ENCODE measurements at regions not wholly inside any gene's neighbourhood (a gene's known extent, or its start where the extent isn't known, plus 50 kb on each side); places are given as distances from the start of the nearest gene placed in this dataset.

DNA sequence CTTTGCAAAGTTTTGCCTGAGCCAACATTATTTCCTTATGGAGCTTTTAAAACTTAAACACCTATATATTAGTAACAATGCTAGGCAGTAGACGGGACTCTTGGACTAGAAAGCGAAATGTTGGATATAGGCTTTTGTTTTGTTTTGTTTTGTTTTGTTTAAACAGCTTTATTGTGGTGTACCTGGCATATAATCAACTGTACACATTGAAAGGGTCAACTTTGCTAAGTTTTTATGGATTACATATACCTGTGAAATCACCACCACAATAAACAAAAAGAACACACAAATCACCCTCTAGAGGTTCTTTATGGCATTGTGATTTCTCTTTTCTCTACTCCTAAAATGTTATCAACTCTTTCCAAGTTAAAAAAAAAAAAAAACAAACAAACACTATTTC, 184.9 kb upstream of the LNX1 start:
- no peaks in the 10 kb centered on the region for H3K27me3 ChIP-seq (ENCODE audit: insufficient read depth, low read depth, low read length)

DNA sequence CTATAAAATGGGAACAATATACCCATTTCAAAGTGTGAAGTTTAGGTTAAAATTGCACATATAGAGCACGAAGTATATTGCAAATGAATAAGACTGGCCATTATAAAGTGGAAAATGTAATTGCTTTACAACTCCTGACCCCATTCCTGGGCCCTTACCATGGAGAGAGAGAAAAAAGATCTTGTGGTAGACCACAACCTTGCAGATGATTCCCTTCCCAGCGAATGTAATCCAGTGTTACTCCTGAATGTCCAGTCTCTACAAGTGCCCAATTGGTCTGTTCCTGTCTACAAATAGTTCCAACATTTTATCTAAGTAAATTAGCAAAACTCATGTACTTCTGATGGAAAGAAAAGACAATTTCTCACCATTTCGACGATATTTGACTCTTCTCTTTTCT, 184.1 kb upstream of the LNX1 start:
- no peak overlapping the region for H3K27ac ChIP-seq (ENCODE audit: low read length)
- no peaks in the 10 kb centered on the region for H3K27me3 ChIP-seq (ENCODE audit: insufficient read depth, low read depth, low read length)
- no peaks in the 10 kb centered on the region for H3K9me2 ChIP-seq (ENCODE audit: insufficient read depth, low read length)
- H3K4me2 ChIP-seq (ENCODE audit: low read length), result no peak overlapping the region
- H3K79me2 ChIP-seq (replicated peaks; ENCODE audit: insufficient read depth, low read length), result no peaks in the 10 kb centered on the region
- H3K36me3 ChIP-seq (ENCODE audit: insufficient read depth, low read length), result no peaks in the 10 kb centered on the region
- H4K20me1 ChIP-seq (ENCODE audit: insufficient read depth), result no peaks in the 10 kb centered on the region
- H3K9ac ChIP-seq (ENCODE audit: low read length), result no peak overlapping the region
- no peaks in the 10 kb centered on the region for H3F3A ChIP-seq (ENCODE audit: insufficient read depth, low read length, poor library complexity, severe bottlenecking)
- H3K4me3 ChIP-seq (ENCODE audit: low read length), result no peak overlapping the region
- no peaks in the 10 kb centered on the region for H3K9me3 ChIP-seq (ENCODE audit: low read length)
- TF ChIP-seq, protein P1, sequence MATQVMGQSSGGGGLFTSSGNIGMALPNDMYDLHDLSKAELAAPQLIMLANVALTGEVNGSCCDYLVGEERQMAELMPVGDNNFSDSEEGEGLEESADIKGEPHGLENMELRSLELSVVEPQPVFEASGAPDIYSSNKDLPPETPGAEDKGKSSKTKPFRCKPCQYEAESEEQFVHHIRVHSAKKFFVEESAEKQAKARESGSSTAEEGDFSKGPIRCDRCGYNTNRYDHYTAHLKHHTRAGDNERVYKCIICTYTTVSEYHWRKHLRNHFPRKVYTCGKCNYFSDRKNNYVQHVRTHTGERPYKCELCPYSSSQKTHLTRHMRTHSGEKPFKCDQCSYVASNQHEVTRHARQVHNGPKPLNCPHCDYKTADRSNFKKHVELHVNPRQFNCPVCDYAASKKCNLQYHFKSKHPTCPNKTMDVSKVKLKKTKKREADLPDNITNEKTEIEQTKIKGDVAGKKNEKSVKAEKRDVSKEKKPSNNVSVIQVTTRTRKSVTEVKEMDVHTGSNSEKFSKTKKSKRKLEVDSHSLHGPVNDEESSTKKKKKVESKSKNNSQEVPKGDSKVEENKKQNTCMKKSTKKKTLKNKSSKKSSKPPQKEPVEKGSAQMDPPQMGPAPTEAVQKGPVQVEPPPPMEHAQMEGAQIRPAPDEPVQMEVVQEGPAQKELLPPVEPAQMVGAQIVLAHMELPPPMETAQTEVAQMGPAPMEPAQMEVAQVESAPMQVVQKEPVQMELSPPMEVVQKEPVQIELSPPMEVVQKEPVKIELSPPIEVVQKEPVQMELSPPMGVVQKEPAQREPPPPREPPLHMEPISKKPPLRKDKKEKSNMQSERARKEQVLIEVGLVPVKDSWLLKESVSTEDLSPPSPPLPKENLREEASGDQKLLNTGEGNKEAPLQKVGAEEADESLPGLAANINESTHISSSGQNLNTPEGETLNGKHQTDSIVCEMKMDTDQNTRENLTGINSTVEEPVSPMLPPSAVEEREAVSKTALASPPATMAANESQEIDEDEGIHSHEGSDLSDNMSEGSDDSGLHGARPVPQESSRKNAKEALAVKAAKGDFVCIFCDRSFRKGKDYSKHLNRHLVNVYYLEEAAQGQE (IDR thresholded peaks at IDR 0.05; ENCODE audit: borderline replicate concordance), result no peak
- no peak for TF ChIP-seq SMC3 (conservative IDR thresholded peaks at IDR 0.05; ENCODE audit: poor library complexity)
- no peak for TF ChIP-seq POLR2AphosphoS5 (IDR thresholded peaks at IDR 0.05)
- no peak for TF ChIP-seq TAF1 (IDR thresholded peaks at IDR 0.05; ENCODE audit: low read depth)
- no peak for TF ChIP-seq MXI1 (conservative IDR thresholded peaks at IDR 0.05; ENCODE audit: poor library complexity, severe bottlenecking)
- TF ChIP-seq RAD21 (conservative IDR thresholded peaks at IDR 0.05), result no peak
- TF ChIP-seq EP300 (conservative IDR thresholded peaks at IDR 0.05; ENCODE audit: poor library complexity, severe bottlenecking), result no peak
- no peak for TF ChIP-seq EZH2 (IDR thresholded peaks at IDR 0.05; ENCODE audit: borderline replicate concordance, insufficient read depth, low read length, poor library complexity, severe bottlenecking)
- TF ChIP-seq, protein P2, sequence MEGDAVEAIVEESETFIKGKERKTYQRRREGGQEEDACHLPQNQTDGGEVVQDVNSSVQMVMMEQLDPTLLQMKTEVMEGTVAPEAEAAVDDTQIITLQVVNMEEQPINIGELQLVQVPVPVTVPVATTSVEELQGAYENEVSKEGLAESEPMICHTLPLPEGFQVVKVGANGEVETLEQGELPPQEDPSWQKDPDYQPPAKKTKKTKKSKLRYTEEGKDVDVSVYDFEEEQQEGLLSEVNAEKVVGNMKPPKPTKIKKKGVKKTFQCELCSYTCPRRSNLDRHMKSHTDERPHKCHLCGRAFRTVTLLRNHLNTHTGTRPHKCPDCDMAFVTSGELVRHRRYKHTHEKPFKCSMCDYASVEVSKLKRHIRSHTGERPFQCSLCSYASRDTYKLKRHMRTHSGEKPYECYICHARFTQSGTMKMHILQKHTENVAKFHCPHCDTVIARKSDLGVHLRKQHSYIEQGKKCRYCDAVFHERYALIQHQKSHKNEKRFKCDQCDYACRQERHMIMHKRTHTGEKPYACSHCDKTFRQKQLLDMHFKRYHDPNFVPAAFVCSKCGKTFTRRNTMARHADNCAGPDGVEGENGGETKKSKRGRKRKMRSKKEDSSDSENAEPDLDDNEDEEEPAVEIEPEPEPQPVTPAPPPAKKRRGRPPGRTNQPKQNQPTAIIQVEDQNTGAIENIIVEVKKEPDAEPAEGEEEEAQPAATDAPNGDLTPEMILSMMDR (IDR thresholded peaks at IDR 0.05; ENCODE audit: poor library complexity, severe bottlenecking), result no peak
- no peak overlapping the region for H2AFZ ChIP-seq (ENCODE audit: low read depth, low read length)

More for the DNA sequence above, 184.9 kb upstream of the LNX1 start:
- H3F3A ChIP-seq (ENCODE audit: insufficient read depth, low read length, poor library complexity, severe bottlenecking), result no peaks in the 10 kb centered on the region
- TF ChIP-seq RAD21 (conservative IDR thresholded peaks at IDR 0.05), result no peak
- no peak for TF ChIP-seq EP300 (conservative IDR thresholded peaks at IDR 0.05; ENCODE audit: poor library complexity, severe bottlenecking)
- no peak for TF ChIP-seq MXI1 (conservative IDR thresholded peaks at IDR 0.05; ENCODE audit: poor library complexity, severe bottlenecking)
- TF ChIP-seq, protein P1 (IDR thresholded peaks at IDR 0.05; ENCODE audit: borderline replicate concordance), result no peak
- TF ChIP-seq EZH2 (IDR thresholded peaks at IDR 0.05; ENCODE audit: borderline replicate concordance, insufficient read depth, low read length, poor library complexity, severe bottlenecking), result no peak
- TF ChIP-seq, protein P2 (IDR thresholded peaks at IDR 0.05; ENCODE audit: poor library complexity, severe bottlenecking), result no peak
- no peak overlapping the region for H2AFZ ChIP-seq (ENCODE audit: low read depth, low read length)
- H3K9me3 ChIP-seq (ENCODE audit: low read length), result no peaks in the 10 kb centered on the region
- H3K9me2 ChIP-seq (ENCODE audit: insufficient read depth, low read length), result no peaks in the 10 kb centered on the region
- H3K4me3 ChIP-seq (ENCODE audit: low read length), result no peak overlapping the region
- H3K27ac ChIP-seq (ENCODE audit: low read length), result no peak overlapping the region
- H4K20me1 ChIP-seq (ENCODE audit: insufficient read depth), result no peaks in the 10 kb centered on the region
- no peaks in the 10 kb centered on the region for H3K36me3 ChIP-seq (ENCODE audit: insufficient read depth, low read length)
- H3K79me2 ChIP-seq (replicated peaks; ENCODE audit: insufficient read depth, low read length), result no peaks in the 10 kb centered on the region
- H3K9ac ChIP-seq (ENCODE audit: low read length), result no peak overlapping the region
- no peak overlapping the region for H3K4me2 ChIP-seq (ENCODE audit: low read length)
